ENCODE measurements at regions not wholly inside any gene's neighbourhood (a gene's known extent, or its start where the extent isn't known, plus 50 kb on each side); places are given as distances from the start of the nearest gene placed in this dataset.

DNA sequence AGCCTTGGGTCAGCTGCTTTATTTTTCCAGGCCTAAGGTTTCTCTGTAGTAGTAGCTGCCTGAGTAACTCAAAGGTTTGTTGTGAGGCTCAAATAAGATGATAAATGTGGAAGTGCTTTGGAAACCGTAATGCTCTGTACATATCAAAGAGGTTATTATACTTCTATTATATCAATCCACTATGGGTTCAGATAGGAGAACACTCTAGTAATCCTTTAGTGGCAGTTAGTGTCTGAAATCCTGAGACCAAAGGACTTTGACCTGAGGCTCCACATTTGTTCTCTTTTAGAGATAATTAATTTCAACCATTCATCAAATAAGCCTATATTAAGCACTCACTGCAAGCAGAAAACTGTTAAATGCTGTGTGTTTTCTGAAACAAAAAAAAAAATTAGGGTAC is 128.6 kb upstream of the BCL6 start:
- no peak overlapping the region for H3K27ac ChIP-seq
- no peaks in the 10 kb centered on the region for H3K4me1 ChIP-seq
- no peak for TF ChIP-seq POLR2A (IDR thresholded peaks at IDR 0.05)
- TF ChIP-seq, protein P1, sequence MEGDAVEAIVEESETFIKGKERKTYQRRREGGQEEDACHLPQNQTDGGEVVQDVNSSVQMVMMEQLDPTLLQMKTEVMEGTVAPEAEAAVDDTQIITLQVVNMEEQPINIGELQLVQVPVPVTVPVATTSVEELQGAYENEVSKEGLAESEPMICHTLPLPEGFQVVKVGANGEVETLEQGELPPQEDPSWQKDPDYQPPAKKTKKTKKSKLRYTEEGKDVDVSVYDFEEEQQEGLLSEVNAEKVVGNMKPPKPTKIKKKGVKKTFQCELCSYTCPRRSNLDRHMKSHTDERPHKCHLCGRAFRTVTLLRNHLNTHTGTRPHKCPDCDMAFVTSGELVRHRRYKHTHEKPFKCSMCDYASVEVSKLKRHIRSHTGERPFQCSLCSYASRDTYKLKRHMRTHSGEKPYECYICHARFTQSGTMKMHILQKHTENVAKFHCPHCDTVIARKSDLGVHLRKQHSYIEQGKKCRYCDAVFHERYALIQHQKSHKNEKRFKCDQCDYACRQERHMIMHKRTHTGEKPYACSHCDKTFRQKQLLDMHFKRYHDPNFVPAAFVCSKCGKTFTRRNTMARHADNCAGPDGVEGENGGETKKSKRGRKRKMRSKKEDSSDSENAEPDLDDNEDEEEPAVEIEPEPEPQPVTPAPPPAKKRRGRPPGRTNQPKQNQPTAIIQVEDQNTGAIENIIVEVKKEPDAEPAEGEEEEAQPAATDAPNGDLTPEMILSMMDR (IDR thresholded peaks at IDR 0.05) = no peak
- H3K4me3 ChIP-seq = no peak overlapping the region
- no peaks in the 10 kb centered on the region for H3K36me3 ChIP-seq
- DNase-seq = no peak
- H3K9me3 ChIP-seq = no peaks in the 10 kb centered on the region
- no peaks in the 10 kb centered on the region for H3K27me3 ChIP-seq

- TF ChIP-seq POLR2A (IDR thresholded peaks at IDR 0.05) = no peak
- TF ChIP-seq, protein P1 (IDR thresholded peaks at IDR 0.05) = no peak
- H3K27ac ChIP-seq = no peak overlapping the region
- no peaks in the 10 kb centered on the region for H3K9me3 ChIP-seq
These were observed 130.6 kb upstream of the BCL6 start for GRCh38 chr3:187875863-187876262.

DNA sequence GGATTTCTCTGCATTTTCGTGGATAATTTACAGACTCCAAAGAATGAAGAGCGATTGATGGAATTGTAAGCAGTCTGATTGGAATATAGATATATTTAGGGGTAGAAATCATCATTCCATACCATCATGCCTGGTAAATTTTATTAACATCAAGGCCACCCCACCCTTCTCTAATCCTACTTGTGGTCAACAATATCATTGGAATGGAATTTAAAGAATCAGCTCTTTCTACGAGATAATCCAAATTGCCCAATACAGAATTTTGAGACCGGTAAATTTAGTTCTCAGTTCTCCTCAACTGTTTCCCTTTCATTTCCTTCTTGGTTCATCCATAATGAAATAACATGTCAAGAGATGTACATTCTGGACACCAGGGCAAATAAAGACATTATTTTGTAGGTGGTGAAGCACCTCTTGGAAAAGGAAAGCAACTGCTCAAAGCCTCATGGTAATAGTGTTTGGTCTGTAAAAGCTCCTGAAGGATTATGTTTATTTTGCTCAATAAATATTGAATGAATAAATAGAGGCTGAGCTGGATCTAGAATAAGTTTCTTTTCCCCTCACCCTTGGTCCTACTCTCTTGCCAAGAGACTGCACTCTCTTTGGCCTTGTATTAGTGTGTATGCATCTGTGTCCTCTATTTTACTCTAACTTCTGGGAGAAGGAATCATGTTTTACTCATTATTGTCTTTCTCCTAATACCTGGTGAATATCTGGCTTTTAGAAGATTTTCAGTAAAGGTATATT is 133.7 kb upstream of the BCL6 start:
- Histone ChIP-seq H3K4me3 (no peak overlapping the region), H3K27ac (no peak overlapping the region), H3K36me3 (no peaks in the 10 kb centered on the region), H3K4me1 (no peaks in the 10 kb centered on the region), H3K27me3 (no peaks in the 10 kb centered on the region), H3K9me3 (no peaks in the 10 kb centered on the region)
- TF ChIP-seq, protein P1 (IDR thresholded peaks at IDR 0.05) = no peak
- no peak for TF ChIP-seq POLR2A (IDR thresholded peaks at IDR 0.05)
- no peak for DNase-seq

More at GRCh38 chr3:187875863-187876262, 130.6 kb upstream of the BCL6 start:
- no peak for DNase-seq
- Histone ChIP-seq H3K36me3 (no peaks in the 10 kb centered on the region), H3K4me3 (no peak overlapping the region), H3K27me3 (no peaks in the 10 kb centered on the region), H3K4me1 (no peaks in the 10 kb centered on the region)

GRCh38 chr3:187880441-187880840 is 135.2 kb upstream of the BCL6 start:
- H3K9me3 ChIP-seq = no peaks in the 10 kb centered on the region
- no peak overlapping the region for H3K4me3 ChIP-seq
- no peak overlapping the region for H3K27ac ChIP-seq
- TF ChIP-seq, protein P1 (IDR thresholded peaks at IDR 0.05) = no peak
- TF ChIP-seq POLR2A (IDR thresholded peaks at IDR 0.05) = no peak
- no peaks in the 10 kb centered on the region for H3K27me3 ChIP-seq
- no peak for DNase-seq
- H3K36me3 ChIP-seq = no peaks in the 10 kb centered on the region
- H3K4me1 ChIP-seq = no peaks in the 10 kb centered on the region

DNA sequence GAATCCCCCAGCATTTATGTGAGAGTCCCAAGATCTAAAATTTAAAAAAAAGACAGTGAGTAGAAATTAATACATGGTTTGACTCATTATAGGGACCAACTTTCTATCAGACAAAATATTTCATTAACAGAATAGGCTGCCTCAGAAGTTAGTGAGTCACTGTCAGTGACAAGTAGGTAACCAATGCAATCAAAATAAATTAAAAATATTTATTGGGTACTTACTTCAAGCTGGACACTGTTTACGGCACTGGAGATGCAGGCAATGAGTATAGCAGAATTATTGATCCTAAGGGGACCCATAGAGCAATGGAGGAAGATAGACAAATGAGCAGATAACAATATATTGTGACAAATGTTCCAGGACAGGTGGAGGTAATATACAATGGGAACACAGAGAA is 135.6 kb upstream of the BCL6 start:
- no peaks in the 10 kb centered on the region for H3K36me3 ChIP-seq
- no peaks in the 10 kb centered on the region for H3K4me1 ChIP-seq
- no peaks in the 10 kb centered on the region for H3K9me3 ChIP-seq
- no peak overlapping the region for H3K27ac ChIP-seq
- no peak for DNase-seq
- no peak overlapping the region for H3K4me3 ChIP-seq
- H3K27me3 ChIP-seq = no peaks in the 10 kb centered on the region
- TF ChIP-seq POLR2A (IDR thresholded peaks at IDR 0.05) = no peak
- TF ChIP-seq, protein P1 (IDR thresholded peaks at IDR 0.05) = no peak

Measured in Peyer's patch (tissue), 4 donors.